Activated CD4-positive, alpha-beta memory T cell treated with anti-CD3 and anti-CD28 coated beads, Interleukin-2, amount 10 ng/mL, durations not matched to agents 7 days and 5 days (primary cell): ENCODE measurements at regions not wholly inside any gene's neighbourhood (a gene's known extent, or its start where the extent isn't known, plus 50 kb on each side); places are given as distances from the start of the nearest gene placed in this dataset.

ENCODE experiments used
- CTCF ChIA-PET: fragments of 350-600 bp; sonication (Branson Sonifier 250); formaldehyde crosslinking; loops from one replicate; lab custom pipeline; 2021; ENCODE audit warnings: antibody characterized with exemption, inconsistent platforms; lab: Charles Lee
- POLR2A ChIA-PET: fragments of 350-600 bp; sonication (Branson Sonifier 250); formaldehyde crosslinking; loops from one replicate; lab custom pipeline; 2021; ENCODE audit warnings: antibody characterized with exemption; lab: Charles Lee
- DNase-seq: peaks from one replicate; pipeline ENCODE4 v3.0.0-alpha.2; 2020
- H3K27ac Mint-ChIP-seq: one replicate; pipeline ENCODE4 v1.8.0; 2021; ENCODE audit warnings: mild to moderate bottlenecking, mixed read lengths
- H3K27me3 Mint-ChIP-seq: one replicate; pipeline ENCODE4 v1.8.0; 2021; ENCODE audit warnings: mixed read lengths
- H3K36me3 Mint-ChIP-seq: one replicate; pipeline ENCODE4 v1.8.0; 2021; ENCODE audit warnings: low read depth, mixed read lengths
- H3K4me1 Mint-ChIP-seq: one replicate; pipeline ENCODE4 v1.8.0; 2021; ENCODE audit warnings: mixed read lengths
- H3K4me3 Mint-ChIP-seq: one replicate; pipeline ENCODE4 v1.8.0; 2021; ENCODE audit warnings: mild to moderate bottlenecking, mixed read lengths
- H3K9me3 Mint-ChIP-seq: one replicate; pipeline ENCODE4 v1.8.0; 2021; ENCODE audit warnings: mixed read lengths

- no peak for DNase-seq
- no peaks in the 10 kb centered on the region for H3K9me3 Mint-ChIP-seq
- POLR2A ChIA-PET, result no interaction called here
- no peaks in the 10 kb centered on the region for H3K4me1 Mint-ChIP-seq
- CTCF ChIA-PET, result no interaction called here
- no peak overlapping the region for H3K4me3 Mint-ChIP-seq
- H3K27ac Mint-ChIP-seq, result no peak overlapping the region
- H3K27me3 Mint-ChIP-seq, result peaks cover 3% of the 10 kb centered on the region
- H3K36me3 Mint-ChIP-seq, result no peaks in the 10 kb centered on the region
These were observed 466.5 kb upstream of the MAF start for GRCh38 chr16:80066805-80067580.

GRCh38 chr16:80065541-80065940, 465.0 kb upstream of the MAF start:
- peaks cover 3% of the 10 kb centered on the region for H3K27me3 Mint-ChIP-seq
- H3K36me3 Mint-ChIP-seq, result no peaks in the 10 kb centered on the region
- H3K4me3 Mint-ChIP-seq, result no peak overlapping the region
- no peaks in the 10 kb centered on the region for H3K9me3 Mint-ChIP-seq
- no peak for DNase-seq
- ChIA-PET POLR2A (no interaction called here), CTCF (no interaction called here)
- H3K4me1 Mint-ChIP-seq, result no peaks in the 10 kb centered on the region
- no peak overlapping the region for H3K27ac Mint-ChIP-seq

GRCh38 chr16:80063713-80064069, 463.2 kb upstream of the MAF start:
- no peak for DNase-seq
- Mint-ChIP-seq H3K9me3 (no peaks in the 10 kb centered on the region), H3K36me3 (no peaks in the 10 kb centered on the region), H3K27ac (no peak overlapping the region), H3K4me1 (no peaks in the 10 kb centered on the region), H3K27me3 (peaks cover 2% of the 10 kb centered on the region), H3K4me3 (no peak overlapping the region)
- CTCF ChIA-PET, result no interaction called here
- POLR2A ChIA-PET, result no interaction called here

GRCh38 chr16:80063031-80063712, 462.6 kb upstream of the MAF start:
- Mint-ChIP-seq H3K36me3 (no peaks in the 10 kb centered on the region), H3K27me3 (peaks cover 2% of the 10 kb centered on the region), H3K4me3 (no peak overlapping the region), H3K9me3 (no peaks in the 10 kb centered on the region), H3K27ac (no peak overlapping the region), H3K4me1 (no peaks in the 10 kb centered on the region)
- no peak for DNase-seq
- ChIA-PET CTCF (no interaction called here), POLR2A (no interaction called here)

GRCh38 chr16:80062361-80063030, 462.0 kb upstream of the MAF start:
- Mint-ChIP-seq H3K36me3 (no peaks in the 10 kb centered on the region), H3K27me3 (peaks cover 2% of the 10 kb centered on the region), H3K9me3 (no peaks in the 10 kb centered on the region), H3K4me3 (no peak overlapping the region), H3K27ac (no peak overlapping the region), H3K4me1 (no peaks in the 10 kb centered on the region)
- ChIA-PET CTCF (no interaction called here), POLR2A (no interaction called here)
- DNase-seq, result no peak

GRCh38 chr16:80060470-80060869, 459.9 kb upstream of the MAF start:
- Mint-ChIP-seq H3K27ac (no peak overlapping the region), H3K27me3 (peaks cover 2% of the 10 kb centered on the region), H3K36me3 (no peaks in the 10 kb centered on the region), H3K9me3 (no peaks in the 10 kb centered on the region), H3K4me3 (no peak overlapping the region), H3K4me1 (no peaks in the 10 kb centered on the region)
- ChIA-PET POLR2A (no interaction called here), CTCF (no interaction called here)
- no peak for DNase-seq

GRCh38 chr16:80059836-80060235, 459.3 kb upstream of the MAF start:
- ChIA-PET CTCF (no interaction called here), POLR2A (no interaction called here)
- Mint-ChIP-seq H3K36me3 (no peaks in the 10 kb centered on the region), H3K27me3 (peaks cover 2% of the 10 kb centered on the region), H3K27ac (no peak overlapping the region), H3K9me3 (no peaks in the 10 kb centered on the region), H3K4me3 (no peak overlapping the region), H3K4me1 (no peaks in the 10 kb centered on the region)
- DNase-seq, result no peak

GRCh38 chr16:80058214-80058613, 457.7 kb upstream of the MAF start:
- Mint-ChIP-seq H3K27me3 (peaks cover 3% of the 10 kb centered on the region), H3K27ac (no peak overlapping the region), H3K4me1 (no peaks in the 10 kb centered on the region), H3K36me3 (no peaks in the 10 kb centered on the region), H3K9me3 (no peaks in the 10 kb centered on the region), H3K4me3 (no peak overlapping the region)
- ChIA-PET POLR2A (no interaction called here), CTCF (no interaction called here)
- no peak for DNase-seq

GRCh38 chr16:80056324-80056723, 455.8 kb upstream of the MAF start:
- POLR2A ChIA-PET, result no interaction called here
- H3K4me3 Mint-ChIP-seq, result no peak overlapping the region
- CTCF ChIA-PET, result no interaction called here
- H3K4me1 Mint-ChIP-seq, result no peaks in the 10 kb centered on the region
- no peak for DNase-seq
- H3K27ac Mint-ChIP-seq, result no peak overlapping the region
- no peaks in the 10 kb centered on the region for H3K36me3 Mint-ChIP-seq
- H3K27me3 Mint-ChIP-seq, result peaks cover 6% of the 10 kb centered on the region
- H3K9me3 Mint-ChIP-seq, result no peaks in the 10 kb centered on the region

- H3K27me3 Mint-ChIP-seq, result peaks cover 6% of the 10 kb centered on the region
- H3K27ac Mint-ChIP-seq, result no peak overlapping the region
- no peaks in the 10 kb centered on the region for H3K4me1 Mint-ChIP-seq
- DNase-seq, result no peak
- ChIA-PET POLR2A (no interaction called here), CTCF (no interaction called here)
- no peaks in the 10 kb centered on the region for H3K36me3 Mint-ChIP-seq
- H3K4me3 Mint-ChIP-seq, result no peak overlapping the region
- H3K9me3 Mint-ChIP-seq, result no peaks in the 10 kb centered on the region
These were observed 455.3 kb upstream of the MAF start for GRCh38 chr16:80055831-80056230.

GRCh38 chr16:80054647-80055046, 454.1 kb upstream of the MAF start:
- H3K27me3 Mint-ChIP-seq, result peaks cover 6% of the 10 kb centered on the region
- H3K4me3 Mint-ChIP-seq, result no peak overlapping the region
- no peak for DNase-seq
- ChIA-PET CTCF (no interaction called here), POLR2A (no interaction called here)
- no peaks in the 10 kb centered on the region for H3K9me3 Mint-ChIP-seq
- no peaks in the 10 kb centered on the region for H3K4me1 Mint-ChIP-seq
- no peak overlapping the region for H3K27ac Mint-ChIP-seq
- H3K36me3 Mint-ChIP-seq, result no peaks in the 10 kb centered on the region

- POLR2A ChIA-PET, result no interaction called here
- H3K27me3 Mint-ChIP-seq, result peaks cover 12% of the 10 kb centered on the region
- no peak overlapping the region for H3K27ac Mint-ChIP-seq
- DNase-seq, result no peak
- CTCF ChIA-PET, result interaction anchor here (1.6 kb wide), 1 partner anchor 1126 kb away, joined by 3 read pairs; no protein-coding TSS in a partner anchor
- H3K36me3 Mint-ChIP-seq, result no peaks in the 10 kb centered on the region
- no peak overlapping the region for H3K4me3 Mint-ChIP-seq
- H3K4me1 Mint-ChIP-seq, result no peaks in the 10 kb centered on the region
- no peaks in the 10 kb centered on the region for H3K9me3 Mint-ChIP-seq
These were observed 450.5 kb upstream of the MAF start for GRCh38 chr16:80051040-80051439.

- POLR2A ChIA-PET, result no interaction called here
- H3K9me3 Mint-ChIP-seq, result no peaks in the 10 kb centered on the region
- no peak for DNase-seq
- peaks cover 15% of the 10 kb centered on the region for H3K27me3 Mint-ChIP-seq
- H3K36me3 Mint-ChIP-seq, result no peaks in the 10 kb centered on the region
- no peaks in the 10 kb centered on the region for H3K4me1 Mint-ChIP-seq
- no peak overlapping the region for H3K27ac Mint-ChIP-seq
- no peak overlapping the region for H3K4me3 Mint-ChIP-seq
- CTCF ChIA-PET, result no interaction called here
These were observed 447.7 kb upstream of the MAF start for GRCh38 chr16:80048250-80048649.
